ENCODE measurements at regions not wholly inside any gene's neighbourhood (a gene's known extent, or its start where the extent isn't known, plus 50 kb on each side); places are given as distances from the start of the nearest gene placed in this dataset.

DNA sequence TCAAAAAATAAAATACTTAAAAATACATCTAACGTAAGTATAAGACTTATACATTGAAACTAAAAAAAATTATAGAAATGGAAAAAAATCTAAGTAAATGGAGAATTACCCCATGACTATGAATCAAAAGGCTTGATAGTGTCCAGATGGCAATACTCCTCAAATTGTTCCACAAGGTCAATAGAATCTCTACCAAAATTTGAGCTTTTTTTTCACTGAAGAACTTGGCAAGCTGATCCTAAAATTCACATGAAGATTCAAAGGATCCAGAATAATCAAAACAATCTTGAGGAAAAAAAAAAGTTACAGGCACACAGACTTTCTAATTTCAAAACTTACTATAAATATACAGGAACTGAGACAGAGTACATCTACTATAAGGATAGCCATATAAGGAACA, 448.4 kb upstream of the CDH11 start:
- H3K79me2 ChIP-seq (ENCODE audit: control insufficient read depth in 1 of 2, insufficient read depth in 2 of 2, low read length in 2 of 2): no peaks in the 10 kb centered on the region
- ChIA-PET CTCF (ENCODE audit: partially characterized antibody) (no interaction called here), POLR2A (ENCODE audit: partially characterized antibody) (no interaction called here)
- H3K56ac ChIP-seq (replicated peaks; ENCODE audit: insufficient read length, low read depth, low read length): no peak overlapping the region
- TF ChIP-seq TAF7 (optimal IDR thresholded peaks at IDR 0.05; ENCODE audit: borderline replicate concordance, low read depth, low read length) (no peak), ZNF274 (IDR thresholded peaks at IDR 0.05; ENCODE audit: borderline replicate concordance, extremely low read depth, low read length) (no peak), JUND (IDR thresholded peaks at IDR 0.05; ENCODE audit: low read length) (no peak), POLR2A (IDR thresholded peaks at IDR 0.05; ENCODE audit: control extremely low read depth in 1 of 2, low read depth in 2 of 2, low read length in 2 of 2) (no peak), JUN (IDR thresholded peaks at IDR 0.05; ENCODE audit: low read depth, low read length) (no peak), MAFK (IDR thresholded peaks at IDR 0.05; ENCODE audit: low read depth, low read length) (no peak)
- TF ChIP-seq, protein P1, sequence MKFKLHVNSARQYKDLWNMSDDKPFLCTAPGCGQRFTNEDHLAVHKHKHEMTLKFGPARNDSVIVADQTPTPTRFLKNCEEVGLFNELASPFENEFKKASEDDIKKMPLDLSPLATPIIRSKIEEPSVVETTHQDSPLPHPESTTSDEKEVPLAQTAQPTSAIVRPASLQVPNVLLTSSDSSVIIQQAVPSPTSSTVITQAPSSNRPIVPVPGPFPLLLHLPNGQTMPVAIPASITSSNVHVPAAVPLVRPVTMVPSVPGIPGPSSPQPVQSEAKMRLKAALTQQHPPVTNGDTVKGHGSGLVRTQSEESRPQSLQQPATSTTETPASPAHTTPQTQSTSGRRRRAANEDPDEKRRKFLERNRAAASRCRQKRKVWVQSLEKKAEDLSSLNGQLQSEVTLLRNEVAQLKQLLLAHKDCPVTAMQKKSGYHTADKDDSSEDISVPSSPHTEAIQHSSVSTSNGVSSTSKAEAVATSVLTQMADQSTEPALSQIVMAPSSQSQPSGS (IDR thresholded peaks at IDR 0.05; ENCODE audit: low read length): no peak
- no peaks in the 10 kb centered on the region for H4K20me1 ChIP-seq (replicated peaks in 1 of 2; ENCODE audit: control insufficient read depth in 1 of 2, insufficient read depth in 2 of 2, low read length in 2 of 2)
- no peak for DNase-seq (ENCODE audit: low read depth in 1 of 2, low spot score in 2 of 2)
- H3K23me2 ChIP-seq (ENCODE audit: low read depth, low read length): no peaks in the 10 kb centered on the region
- no peak overlapping the region for H2BK12ac ChIP-seq (ENCODE audit: low read depth, low read length)
- no peak overlapping the region for H2AFZ ChIP-seq (ENCODE audit: low read length)
- H3K14ac ChIP-seq (ENCODE audit: insufficient read length): no peak overlapping the region
- no peak overlapping the region for H3K18ac ChIP-seq (ENCODE audit: extremely low read depth, low read length)
- H3K4me1 ChIP-seq (replicated peaks in 1 of 4; ENCODE audit: control insufficient read depth in 3 of 4, insufficient read depth in 4 of 4, low read length in 3 of 4): no peaks in the 10 kb centered on the region
- H4K91ac ChIP-seq (replicated peaks; ENCODE audit: insufficient read length, low read length): no peak overlapping the region
- no peak overlapping the region for H3K4me2 ChIP-seq (ENCODE audit: insufficient read depth in 1 of 2, low read depth in 2 of 2, low read length in 2 of 2)
- 83% methylated on average over 1 of the region's 1 CpG; no CpG with 5 or more reads in 1 of the 2 experiments for WGBS, 2 experiments (ENCODE audit: extremely low coverage in 1 of 2, insufficient coverage in 1 of 2, insufficient read length in 1 of 2, insufficient replicate concordance in 2 of 2, low coverage in 1 of 2, low lambda C conversion rate in 2 of 2, missing lambda C conversion rate in 1 of 2)
- H4K5ac ChIP-seq (ENCODE audit: insufficient read length, low read depth, low read length): no peak overlapping the region
- no peak overlapping the region for H3K23ac ChIP-seq (ENCODE audit: insufficient read length)
- no peak overlapping the region for H4K8ac ChIP-seq (ENCODE audit: extremely low read depth, insufficient read depth, low read length)
- H3K9ac ChIP-seq (replicated peaks in 1 of 4; ENCODE audit: extremely low read depth in 1 of 4, low read depth in 3 of 4, low read length in 3 of 4): no peak overlapping the region
- H2BK5ac ChIP-seq (ENCODE audit: low read depth, low read length): no peak overlapping the region
- H3K79me1 ChIP-seq (ENCODE audit: low read depth, low read length): no peaks in the 10 kb centered on the region
- H3K4me3 ChIP-seq (ENCODE audit: extremely low read depth in 1 of 4, insufficient read depth in 2 of 4, low read depth in 3 of 4, low read length in 4 of 4): no peak overlapping the region
- H3K4ac ChIP-seq (replicated peaks; ENCODE audit: insufficient read length, low read depth, low read length): no peak overlapping the region
- H2BK120ac ChIP-seq (replicated peaks; ENCODE audit: low read depth, low read length): no peak overlapping the region
- FAIRE-seq: no peak
- no peak overlapping the region for H2BK15ac ChIP-seq (ENCODE audit: low read length)
- no peak overlapping the region for H3K27ac ChIP-seq (ENCODE audit: low read depth, low read length)
- no peak overlapping the region for H2BK20ac ChIP-seq (ENCODE audit: low read length)
- H3K9me3 ChIP-seq (ENCODE audit: insufficient read depth in 2 of 2, low read depth in 1 of 2, low read length in 1 of 2): no peaks in the 10 kb centered on the region
- no peaks in the 10 kb centered on the region for H3K27me3 ChIP-seq (replicated peaks in 1 of 4; ENCODE audit: control insufficient read depth in 3 of 4, extremely low read depth in 1 of 4, insufficient read depth in 3 of 4, low read length in 3 of 4)
- no peak overlapping the region for H2AK5ac ChIP-seq (ENCODE audit: low read depth, low read length)
- H3K36me3 ChIP-seq (ENCODE audit: control insufficient read depth in 2 of 4, insufficient read depth in 4 of 4, low read length in 3 of 4): no peaks in the 10 kb centered on the region

All from H1 (cell line).